Skeletal muscle satellite cell (primary cell): ENCODE measurements at regions not wholly inside any gene's neighbourhood (a gene's known extent, or its start where the extent isn't known, plus 50 kb on each side); places are given as distances from the start of the nearest gene placed in this dataset.

Experiments
- H3K27me3 ChIP-seq: 2 replicates; pipeline ENCODE4 v1.7.0; 2013; ENCODE audit warnings: low read length; ENCODE audit not compliant: control insufficient read depth, insufficient read depth
- H3K36me3 ChIP-seq: 2 replicates; pipeline ENCODE4 v1.7.0; 2013; ENCODE audit warnings: mild to moderate bottlenecking, control low read depth, low read length; ENCODE audit not compliant: insufficient read depth
- H3K4me1 ChIP-seq: 2 replicates; pipeline ENCODE4 v1.7.0; 2013; ENCODE audit warnings: low read length; ENCODE audit not compliant: control insufficient read depth, insufficient read depth
- H3K4me2 ChIP-seq: 2 replicates; pipeline ENCODE4 v1.7.0; 2013; ENCODE audit warnings: mild to moderate bottlenecking, low read length
- H3K4me3 ChIP-seq: 2 replicates; pipeline ENCODE4 v1.7.0; 2013; ENCODE audit warnings: low read length
- H3K9ac ChIP-seq: 2 replicates; pipeline ENCODE4 v1.7.0; 2013; ENCODE audit warnings: mild to moderate bottlenecking, low read depth, low read length, moderate library complexity
- H3K9me3 ChIP-seq: replicated peaks from 2 replicates; pipeline ENCODE4 v1.7.0; 2013; ENCODE audit warnings: mild to moderate bottlenecking, control low read depth, low read length

DNA sequence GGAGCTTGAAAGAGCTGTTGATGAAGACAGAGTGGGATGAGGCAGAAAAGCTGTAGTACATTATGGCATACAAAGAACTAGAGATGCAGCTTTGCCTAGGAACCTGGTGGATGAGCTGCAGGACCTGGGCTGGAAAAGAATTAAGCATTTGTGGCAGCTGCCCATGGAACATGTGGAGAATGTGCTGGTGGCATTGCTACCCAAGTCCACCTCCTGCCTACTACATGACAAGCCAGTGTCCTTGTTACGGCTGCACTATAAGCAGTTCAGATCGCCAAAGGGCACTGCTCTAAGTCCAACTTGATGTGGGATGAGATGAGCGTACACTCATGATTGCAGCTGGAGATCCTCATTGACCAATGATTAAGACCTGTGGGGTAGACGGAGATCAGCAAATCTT, 81.1 kb upstream of the ADPGK start:
- Histone ChIP-seq H3K9ac (no peak overlapping the region), H3K27me3 (peaks cover 29% of the 10 kb centered on the region), H3K4me1 (no peaks in the 10 kb centered on the region), H3K9me3 (no peaks in the 10 kb centered on the region), H3K4me2 (no peak overlapping the region), H3K4me3 (no peak overlapping the region), H3K36me3 (no peaks in the 10 kb centered on the region)

GRCh38 chr15:72861354-72861910, 77.9 kb upstream of the ADPGK start:
- Histone ChIP-seq H3K27me3 (peaks cover 18% of the 10 kb centered on the region), H3K4me2 (no peak overlapping the region), H3K36me3 (no peaks in the 10 kb centered on the region), H3K4me1 (no peaks in the 10 kb centered on the region), H3K9me3 (no peaks in the 10 kb centered on the region), H3K9ac (no peak overlapping the region), H3K4me3 (no peak overlapping the region)

GRCh38 chr15:72859757-72860145, 76.2 kb upstream of the ADPGK start:
- H3K27me3 ChIP-seq: peaks cover 11% of the 10 kb centered on the region
- no peak overlapping the region for H3K4me2 ChIP-seq

GRCh38 chr15:72859017-72859756, 75.6 kb upstream of the ADPGK start:
- Histone ChIP-seq H3K9ac (no peak overlapping the region), H3K36me3 (no peaks in the 10 kb centered on the region), H3K9me3 (no peaks in the 10 kb centered on the region)

More at GRCh38 chr15:72859757-72860145, 76.2 kb upstream of the ADPGK start:
- no peaks in the 10 kb centered on the region for H3K4me1 ChIP-seq
- H3K9ac ChIP-seq: no peak overlapping the region
- H3K9me3 ChIP-seq: no peaks in the 10 kb centered on the region
- no peaks in the 10 kb centered on the region for H3K36me3 ChIP-seq
- no peak overlapping the region for H3K4me3 ChIP-seq

DNA sequence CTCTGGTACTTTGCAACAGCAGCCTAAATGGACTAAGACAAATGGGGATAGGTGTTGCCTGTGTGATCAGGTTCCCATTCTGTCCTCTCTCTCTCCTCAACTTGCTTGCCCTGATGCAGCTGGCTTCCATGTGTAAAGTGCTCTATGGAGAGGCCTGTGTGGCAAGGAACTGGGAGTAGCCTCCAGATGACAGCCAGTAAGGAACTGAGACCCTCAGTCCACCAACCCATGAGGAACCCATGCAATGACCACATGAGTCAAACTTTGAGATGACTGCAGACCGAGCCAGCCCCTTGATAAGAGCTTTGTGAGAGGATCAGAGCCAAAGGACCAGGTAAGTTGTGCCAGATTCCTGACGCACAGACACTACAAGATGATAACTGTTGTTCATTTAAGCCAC, 74.6 kb upstream of the ADPGK start:
- no peaks in the 10 kb centered on the region for H3K9me3 ChIP-seq
- no peak overlapping the region for H3K9ac ChIP-seq
- H3K27me3 ChIP-seq: peaks cover 15% of the 10 kb centered on the region
- H3K36me3 ChIP-seq: no peaks in the 10 kb centered on the region
- H3K4me3 ChIP-seq: no peak overlapping the region
- H3K4me1 ChIP-seq: no peaks in the 10 kb centered on the region
- no peak overlapping the region for H3K4me2 ChIP-seq

More at GRCh38 chr15:72859017-72859756, 75.6 kb upstream of the ADPGK start:
- H3K4me2 ChIP-seq: no peak overlapping the region
- no peak overlapping the region for H3K4me3 ChIP-seq
- H3K4me1 ChIP-seq: no peaks in the 10 kb centered on the region
- peaks cover 10% of the 10 kb centered on the region for H3K27me3 ChIP-seq

DNA sequence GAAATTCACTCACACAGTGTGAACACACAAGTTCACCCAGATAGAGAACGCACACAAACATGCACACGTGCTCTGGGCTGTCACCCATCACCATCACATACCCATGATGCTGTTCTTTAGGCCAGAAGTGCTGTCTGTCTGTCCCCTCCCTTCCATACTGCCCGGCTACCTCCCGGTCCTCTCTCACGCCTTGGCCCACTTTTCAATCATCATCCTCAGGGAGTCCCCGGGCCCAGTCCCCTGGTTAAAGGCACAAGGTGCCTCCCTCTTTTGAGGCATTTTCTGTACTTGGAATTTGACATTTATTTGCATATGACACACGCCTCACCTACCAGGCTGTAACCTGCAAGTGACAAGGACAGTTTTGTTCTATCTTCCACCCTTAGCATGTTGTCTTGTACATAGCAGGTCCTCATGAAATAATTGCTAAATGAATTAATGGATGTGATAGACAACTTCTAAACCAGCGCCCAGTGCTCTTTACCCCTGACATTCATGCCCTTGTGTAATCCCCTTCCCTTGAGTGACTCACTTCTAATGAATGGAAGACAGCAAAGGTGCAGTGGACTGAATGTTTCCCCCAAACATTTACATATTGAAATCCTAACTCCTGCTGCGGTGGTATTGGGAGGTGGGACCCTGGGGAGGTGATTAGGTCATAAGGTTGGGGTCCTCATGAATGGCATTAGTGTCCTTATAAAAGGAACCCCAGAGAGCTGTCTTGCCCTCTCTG, 73.9 kb upstream of the ADPGK start:
- no peaks in the 10 kb centered on the region for H3K36me3 ChIP-seq
- no peaks in the 10 kb centered on the region for H3K9me3 ChIP-seq
- no peak overlapping the region for H3K9ac ChIP-seq
- H3K4me1 ChIP-seq: no peaks in the 10 kb centered on the region
- H3K4me2 ChIP-seq: no peak overlapping the region
- peaks cover 18% of the 10 kb centered on the region for H3K27me3 ChIP-seq
- H3K4me3 ChIP-seq: no peak overlapping the region

DNA sequence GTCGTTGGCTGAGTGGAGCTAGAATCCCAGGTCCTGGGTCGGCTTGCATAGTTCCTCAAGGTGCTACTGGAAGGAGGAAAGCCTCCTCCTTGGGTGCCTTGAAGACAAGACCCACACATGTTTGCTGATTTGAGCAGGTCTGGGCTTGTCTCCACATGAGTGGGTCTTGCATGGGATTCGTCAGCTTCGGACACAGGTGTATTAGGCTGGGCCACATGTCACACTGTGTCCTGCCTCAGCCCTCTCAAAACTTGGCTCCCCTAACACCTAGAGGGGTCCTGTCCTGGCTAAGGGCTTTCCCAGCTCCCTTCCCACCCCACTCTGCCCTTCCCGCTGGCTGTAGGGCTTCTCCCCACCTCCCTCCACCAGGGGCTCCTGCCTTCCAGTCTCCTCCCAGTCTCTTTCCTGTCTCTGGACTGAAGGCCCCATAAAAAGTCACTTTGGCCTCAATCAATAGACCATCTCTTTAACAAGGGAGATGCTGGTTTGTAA, 73.0 kb upstream of the ADPGK start:
- Histone ChIP-seq H3K4me1 (no peaks in the 10 kb centered on the region), H3K4me3 (no peak overlapping the region), H3K36me3 (no peaks in the 10 kb centered on the region), H3K4me2 (no peak overlapping the region), H3K9me3 (no peaks in the 10 kb centered on the region), H3K9ac (no peak overlapping the region), H3K27me3 (peaks cover 23% of the 10 kb centered on the region)

GRCh38 chr15:72855791-72856190, 72.2 kb upstream of the ADPGK start:
- Histone ChIP-seq H3K9me3 (no peaks in the 10 kb centered on the region), H3K9ac (no peak overlapping the region), H3K36me3 (no peaks in the 10 kb centered on the region), H3K4me2 (no peak overlapping the region), H3K4me3 (no peak overlapping the region), H3K27me3 (peaks cover 24% of the 10 kb centered on the region), H3K4me1 (no peaks in the 10 kb centered on the region)

DNA sequence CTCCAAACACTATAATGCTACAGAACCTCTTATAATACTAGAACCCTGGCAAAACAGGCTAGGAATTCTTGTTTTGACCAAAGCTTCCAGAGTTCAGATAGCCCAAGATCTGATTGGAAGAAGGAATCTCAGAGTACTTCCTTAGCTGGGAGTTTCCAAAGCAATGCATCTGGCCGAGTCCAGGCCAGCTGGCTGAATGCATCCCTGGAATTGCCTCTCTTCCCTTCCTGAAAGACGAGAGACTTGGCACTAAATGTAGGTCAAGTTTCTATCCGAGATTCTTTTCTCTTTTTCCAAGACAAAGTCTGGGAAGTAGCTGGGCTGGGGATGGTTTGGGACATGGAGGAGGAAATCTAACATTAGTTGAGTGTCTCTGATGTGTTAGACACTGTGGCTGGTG, 68.7 kb upstream of the ADPGK start:
- peaks cover 45% of the 10 kb centered on the region for H3K27me3 ChIP-seq
- no peak overlapping the region for H3K4me2 ChIP-seq
- no peak overlapping the region for H3K4me3 ChIP-seq
- peaks cover 5% of the 10 kb centered on the region for H3K4me1 ChIP-seq
- H3K9ac ChIP-seq: no peak overlapping the region
- no peaks in the 10 kb centered on the region for H3K36me3 ChIP-seq
- no peaks in the 10 kb centered on the region for H3K9me3 ChIP-seq

DNA sequence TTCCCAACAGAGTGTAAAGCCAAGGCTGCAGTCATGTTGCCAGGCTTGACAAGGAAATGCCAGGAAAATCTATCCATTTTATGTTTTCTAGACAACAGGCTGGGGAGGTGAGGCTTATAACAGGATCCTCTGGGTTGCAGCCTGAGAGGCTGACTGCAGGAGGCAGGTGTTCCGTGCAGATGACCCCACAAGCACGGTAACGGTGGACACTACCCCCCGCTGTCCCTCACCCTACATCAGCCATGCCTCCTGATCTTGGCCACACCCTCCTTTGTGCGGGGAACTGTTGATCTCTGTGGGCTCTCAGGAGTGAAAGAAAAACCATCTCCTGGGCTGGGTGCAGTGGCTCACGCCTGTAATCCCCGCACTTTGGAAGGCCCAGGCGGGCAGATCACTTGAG, 68.0 kb upstream of the ADPGK start:
- Histone ChIP-seq H3K4me2 (no peak overlapping the region), H3K4me1 (peaks cover 5% of the 10 kb centered on the region), H3K9ac (no peak overlapping the region), H3K36me3 (no peaks in the 10 kb centered on the region), H3K4me3 (no peak overlapping the region), H3K27me3 (peaks cover 46% of the 10 kb centered on the region), H3K9me3 (no peaks in the 10 kb centered on the region)

DNA sequence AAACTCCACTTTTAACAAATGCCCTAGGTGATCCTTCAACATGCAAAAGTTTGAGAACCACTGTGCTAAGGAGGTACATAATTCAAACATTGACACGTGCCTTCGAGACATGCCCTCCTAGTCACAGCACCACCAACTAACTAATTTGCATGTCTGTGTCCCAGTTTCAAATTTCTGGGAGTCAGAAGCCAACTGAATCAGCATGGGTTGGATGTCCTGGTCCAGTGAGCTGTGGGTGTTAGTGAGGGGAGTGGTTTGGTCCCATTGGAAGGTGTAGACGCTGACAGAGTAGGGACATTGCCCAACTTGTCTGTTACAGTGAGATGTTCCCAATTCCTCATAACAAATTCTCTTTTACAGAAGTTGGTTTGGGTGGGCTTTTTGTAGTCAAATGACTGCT, 67.3 kb upstream of the ADPGK start:
- no peak overlapping the region for H3K4me2 ChIP-seq
- H3K36me3 ChIP-seq: no peaks in the 10 kb centered on the region
- H3K9ac ChIP-seq: no peak overlapping the region
- H3K4me3 ChIP-seq: no peak overlapping the region
- H3K4me1 ChIP-seq: peaks cover 5% of the 10 kb centered on the region
- no peaks in the 10 kb centered on the region for H3K9me3 ChIP-seq
- H3K27me3 ChIP-seq: peaks cover 49% of the 10 kb centered on the region
